ENCODE measurements at regions not wholly inside any gene's neighbourhood (a gene's known extent, or its start where the extent isn't known, plus 50 kb on each side); places are given as distances from the start of the nearest gene placed in this dataset.
"Not testable (repeated sequence)": the region's sequence is repeated elsewhere in the genome, so short reads cannot be mapped to it uniquely, and the experiment has no call there.

GRCh38 chr5:100017520-100018262, 517.5 kb upstream of the FAM174A start:
- no peak for DNase-seq (ENCODE audit: low read depth)

DNA sequence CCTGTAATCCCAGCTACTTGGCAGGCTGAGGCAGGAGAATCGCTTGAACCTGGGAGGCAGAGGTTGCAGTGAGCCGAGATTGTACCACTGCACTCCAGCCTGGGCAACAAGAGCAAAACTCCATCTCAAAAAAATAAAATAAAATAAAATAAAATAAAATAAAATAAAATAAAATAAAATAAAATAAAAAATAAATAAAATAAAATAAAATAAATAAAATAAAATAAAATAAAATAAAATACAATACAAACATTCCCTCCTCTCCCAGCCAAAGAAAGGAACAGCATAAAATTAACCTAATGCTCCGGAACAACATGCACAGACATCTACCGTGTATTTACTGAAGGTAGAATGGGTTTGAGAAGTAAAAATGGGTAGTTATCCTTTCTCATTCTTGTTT, 521.9 kb upstream of the FAM174A start:
- not testable (repeated sequence) for DNase-seq (ENCODE audit: low read depth)

GRCh38 chr5:100011160-100011559, 524.0 kb upstream of the FAM174A start:
- DNase-seq (ENCODE audit: low read depth) = not testable (repeated sequence)

GRCh38 chr5:100004969-100005368, 530.2 kb upstream of the FAM174A start:
- DNase-seq (ENCODE audit: low read depth) = no peak

- no peak for DNase-seq (ENCODE audit: low read depth)
These were observed 536.9 kb upstream of the FAM174A start for GRCh38 chr5:99998319-99998718.

GRCh38 chr5:99995407-99995806, 539.8 kb upstream of the FAM174A start:
- DNase-seq (ENCODE audit: low read depth) = no peak

- DNase-seq (ENCODE audit: low read depth) = no peak
These were observed 561.4 kb upstream of the FAM174A start for GRCh38 chr5:99973779-99974178.

DNA sequence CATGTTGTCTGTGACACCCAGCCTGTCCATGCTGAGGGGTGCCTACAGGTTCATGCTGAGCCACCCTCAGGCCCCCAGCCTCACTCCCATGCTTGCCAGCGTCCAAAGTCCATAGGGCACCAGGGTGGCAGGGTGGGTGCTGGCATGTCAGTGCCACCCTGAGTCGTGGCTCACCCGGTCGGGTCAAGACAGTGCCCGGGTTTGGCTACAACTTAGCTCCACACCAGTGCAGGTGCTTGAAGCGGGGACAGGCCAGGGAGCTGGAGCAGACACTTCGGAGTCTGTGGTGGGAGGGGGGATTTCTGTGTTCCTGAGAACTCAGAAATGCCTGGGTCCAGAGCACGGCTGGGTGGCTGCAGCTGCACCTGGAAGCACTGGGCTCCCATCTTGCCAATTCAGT, 579.2 kb upstream of the FAM174A start:
- no peak for DNase-seq (ENCODE audit: low read depth)

DNA sequence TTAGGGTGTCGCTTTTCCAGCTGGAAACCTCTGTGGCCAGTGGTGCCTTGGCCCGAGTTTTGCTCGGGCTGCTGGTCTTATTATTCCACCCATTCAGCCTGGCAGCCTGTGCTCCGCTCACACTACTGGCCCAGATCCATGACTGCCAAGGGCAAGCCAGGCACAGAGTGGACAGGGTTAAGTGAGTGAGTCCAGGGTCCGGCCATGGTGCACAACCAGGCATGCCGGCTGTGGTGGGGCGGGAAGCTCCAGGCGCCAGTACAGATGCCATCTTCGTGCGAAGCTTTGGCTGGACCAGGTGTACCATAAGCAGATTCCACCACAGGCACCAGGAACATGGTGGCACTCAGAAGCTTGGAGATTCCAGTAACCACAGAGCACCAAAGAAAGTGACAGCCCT, 580.2 kb upstream of the FAM174A start:
- no peak for DNase-seq (ENCODE audit: low read depth)

GRCh38 chr5:99949969-99950524, 585.1 kb upstream of the FAM174A start:
- DNase-seq (ENCODE audit: low read depth) = no peak

- no peak for DNase-seq (ENCODE audit: low read depth)
These were observed 585.8 kb upstream of the FAM174A start for GRCh38 chr5:99949361-99949760.

DNA sequence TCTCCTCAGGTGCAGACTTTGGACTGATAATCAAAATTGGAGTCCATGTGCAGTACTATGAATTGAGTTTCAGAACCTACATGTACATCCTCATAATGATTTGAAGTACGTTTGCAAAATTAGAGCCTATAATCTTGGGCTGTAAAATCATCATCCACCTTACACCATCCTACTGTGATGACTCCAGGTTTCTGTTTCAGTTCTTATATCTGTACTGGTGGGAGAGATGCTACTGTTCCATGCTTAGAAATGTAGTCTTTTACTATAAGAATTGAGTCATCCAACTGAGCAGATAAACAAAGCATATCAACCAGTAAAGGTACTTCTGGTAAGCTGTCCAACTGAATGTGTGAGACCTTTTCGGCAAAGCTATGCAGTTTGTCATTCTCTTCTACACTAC, 586.3 kb upstream of the FAM174A start:
- DNase-seq (ENCODE audit: low read depth) = no peak

DNA sequence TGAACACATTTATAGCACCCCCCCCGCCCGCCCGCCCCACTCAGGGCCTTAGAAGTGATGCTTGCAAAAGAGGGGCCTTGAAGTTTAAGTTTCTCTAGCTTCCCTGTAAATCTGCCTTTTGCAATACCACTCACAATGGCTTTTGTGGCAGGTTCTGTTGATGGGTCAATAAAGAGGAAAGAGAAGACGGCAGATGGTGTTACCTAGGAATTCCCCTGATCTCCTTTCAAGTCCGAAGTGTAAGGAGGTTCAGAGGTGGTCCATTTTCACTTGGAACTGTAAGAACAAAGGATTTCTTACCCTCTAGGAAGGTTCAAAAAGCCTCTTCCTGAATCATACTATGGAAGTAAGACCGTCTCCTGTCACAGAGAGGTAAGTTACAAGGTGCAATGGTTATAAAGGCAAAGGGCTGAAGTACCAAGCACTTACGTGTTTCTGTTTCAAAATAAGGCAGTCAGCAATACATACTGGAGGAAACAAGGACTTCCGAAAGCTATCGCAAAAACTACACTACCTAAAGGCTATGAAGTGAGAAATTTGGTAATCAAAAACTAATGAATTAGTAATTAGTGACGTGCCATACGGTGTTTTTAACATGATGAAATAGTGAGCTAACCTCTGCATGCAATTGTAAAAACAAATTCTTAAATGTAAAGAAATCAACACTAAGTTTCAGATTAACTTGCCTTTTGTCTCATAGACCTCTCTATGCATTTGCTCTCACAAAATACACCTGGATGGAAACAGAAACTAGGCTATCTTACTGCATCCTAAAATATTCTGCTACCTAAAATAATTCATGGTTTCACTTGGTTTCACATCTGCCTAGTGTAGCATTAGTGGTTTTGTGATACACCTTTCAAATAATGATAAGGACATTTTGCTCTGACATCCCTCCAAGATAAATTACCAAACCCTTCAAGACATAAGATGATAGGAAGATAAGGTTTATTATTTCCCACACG, 589.4 kb upstream of the FAM174A start:
- DNase-seq (ENCODE audit: low read depth) = no peak

- DNase-seq (ENCODE audit: low read depth) = no peak
These were observed 594.6 kb upstream of the FAM174A start for GRCh38 chr5:99940540-99940939.

- DNase-seq (ENCODE audit: low read depth) = no peak
These were observed 598.3 kb upstream of the FAM174A start for GRCh38 chr5:99936911-99937310.

- no peak for DNase-seq (ENCODE audit: low read depth)
These were observed 605.4 kb upstream of the FAM174A start for GRCh38 chr5:99929806-99930135.

DNA sequence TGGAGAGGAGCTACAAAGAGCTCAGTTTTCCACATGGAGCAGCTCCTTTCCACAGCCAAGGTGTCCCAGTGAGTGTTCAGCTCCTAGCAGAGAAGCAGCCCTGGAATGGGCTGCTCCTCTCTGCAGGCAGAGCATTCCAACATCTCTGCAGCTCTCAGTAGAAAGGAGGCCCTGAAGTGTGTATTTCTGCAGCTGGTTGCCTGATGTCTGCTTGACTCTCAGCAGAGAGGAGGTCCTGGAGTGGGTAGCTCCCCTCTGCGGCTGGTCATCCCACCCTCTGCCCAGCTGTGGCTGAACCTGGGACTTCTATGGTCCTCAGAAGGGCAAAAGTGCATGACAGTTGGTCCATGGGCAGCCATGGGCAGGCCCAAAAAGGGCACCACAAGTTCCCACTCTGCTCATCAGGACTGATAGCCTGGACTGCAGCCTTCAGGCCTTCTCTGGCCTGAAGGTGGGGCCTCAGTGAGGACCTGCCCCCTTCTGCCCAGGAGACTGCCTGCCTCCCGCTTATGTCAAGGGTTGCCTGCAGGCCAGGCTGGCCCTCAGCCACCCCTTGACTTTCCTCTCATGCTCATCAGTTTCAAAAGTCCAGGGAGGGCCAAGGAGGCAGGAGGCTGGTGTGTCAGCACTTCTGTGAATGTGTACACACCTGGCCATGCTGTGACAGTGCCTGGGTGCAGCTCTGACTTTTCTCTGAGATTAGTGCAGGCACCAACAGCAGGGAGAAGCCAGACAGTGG, 605.9 kb upstream of the FAM174A start:
- no peak for DNase-seq (ENCODE audit: low read depth)

GRCh38 chr5:99928490-99928889, 606.7 kb upstream of the FAM174A start:
- no peak for DNase-seq (ENCODE audit: low read depth)

- no peak for DNase-seq (ENCODE audit: low read depth)
These were observed 608.7 kb upstream of the FAM174A start for GRCh38 chr5:99926463-99926862.

DNA sequence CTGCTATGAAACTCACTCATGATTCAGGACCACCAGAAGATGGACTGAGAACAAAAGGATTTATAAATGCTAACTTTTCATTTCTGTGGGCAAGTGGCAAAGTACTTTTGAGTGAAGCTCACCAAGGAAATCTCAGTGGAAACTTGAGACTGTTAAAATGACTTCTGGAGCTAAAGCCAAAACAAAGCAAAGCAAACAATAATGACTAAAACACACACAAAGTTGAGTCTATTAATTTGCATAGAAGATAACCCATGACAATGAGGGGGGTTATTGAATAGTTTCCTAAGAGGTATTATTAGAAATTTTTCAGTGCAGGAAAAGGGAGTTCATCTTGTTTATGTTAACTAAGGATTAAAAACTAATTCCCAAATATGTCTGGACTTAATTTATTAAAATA, 612.8 kb upstream of the FAM174A start:
- no peak for DNase-seq (ENCODE audit: low read depth)

DNA sequence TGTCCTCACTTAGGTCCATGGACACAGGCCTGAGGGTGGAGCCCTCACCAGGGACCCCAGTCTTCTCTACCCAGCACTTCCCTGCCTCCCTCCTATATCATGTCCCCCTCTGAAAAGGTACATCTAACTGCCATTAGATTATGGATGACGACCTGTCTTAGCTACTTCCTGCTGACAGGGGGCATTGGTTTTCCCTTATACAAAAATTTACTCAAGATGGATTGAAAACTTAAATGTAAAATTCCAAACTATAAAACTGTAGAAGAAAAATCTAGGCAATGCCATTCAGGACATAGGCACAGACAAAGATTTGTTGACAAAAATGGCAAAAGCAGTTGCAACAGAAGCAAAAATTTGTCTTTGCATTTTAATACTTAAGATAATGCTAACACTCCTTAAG, 623.2 kb upstream of the FAM174A start:
- no peak for DNase-seq (ENCODE audit: low read depth)

- no peak for DNase-seq (ENCODE audit: low read depth)
These were observed 628.4 kb upstream of the FAM174A start for GRCh38 chr5:99906776-99907175.

Data from fibroblast of the conjunctiva (primary cell).